HG02884 (cell line): ENCODE measurements at regions not wholly inside any gene's neighbourhood (a gene's known extent, or its start where the extent isn't known, plus 50 kb on each side); places are given as distances from the start of the nearest gene placed in this dataset.
"Not testable (repeated sequence)": the region's sequence is repeated elsewhere in the genome, so short reads cannot be mapped to it uniquely, and the experiment has no call there.

Source experiments
- ATAC-seq: cut with Tn5 transposase; IDR thresholded peaks from one replicate; pipeline ENCODE4 v1.9.1; 2021; ENCODE audit warnings: mild to moderate bottlenecking, moderate library complexity; ENCODE audit not compliant: unreplicated experiment

GRCh38 chr4:96390404-96390803 is 550.5 kb downstream of the PDHA2 start:
- ATAC-seq = no peak

DNA sequence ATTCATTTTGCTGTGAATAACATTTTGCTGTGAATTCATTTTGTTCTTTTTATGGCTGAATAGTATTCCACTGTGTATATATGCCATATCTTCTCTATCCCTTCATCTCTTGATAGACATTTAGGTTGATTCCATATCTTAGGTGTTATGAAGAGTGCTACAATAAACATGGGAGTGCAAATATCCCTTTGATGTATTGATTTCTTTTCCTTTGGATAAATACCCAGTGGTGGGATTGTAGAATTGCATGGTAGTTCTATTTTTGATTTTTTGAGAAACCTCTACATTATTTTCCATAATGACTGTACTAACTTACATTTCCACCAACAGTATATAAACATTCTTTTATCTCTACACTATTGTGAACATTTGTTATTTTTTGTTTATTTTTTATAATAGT is 555.9 kb downstream of the PDHA2 start:
- ATAC-seq = no peak

DNA sequence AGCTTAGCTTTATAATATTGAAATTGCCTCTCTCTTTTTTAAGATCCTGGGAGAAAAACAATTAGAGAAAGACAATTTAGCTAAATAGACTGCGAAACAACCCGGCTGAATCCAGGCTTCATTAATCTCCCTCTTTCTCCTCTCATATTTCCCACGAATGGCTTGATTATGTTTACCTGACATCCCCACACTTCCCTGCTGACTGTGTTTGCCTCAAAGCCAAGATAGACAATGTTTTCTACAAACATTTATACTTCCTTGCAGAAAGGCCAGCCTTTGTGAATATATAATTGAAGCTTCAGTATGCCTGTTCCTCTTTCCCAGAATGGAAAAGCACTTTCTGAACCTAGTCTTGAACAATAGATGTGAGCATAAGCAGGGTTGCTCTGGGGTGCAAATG is 566.8 kb downstream of the PDHA2 start:
- ATAC-seq = no peak

DNA sequence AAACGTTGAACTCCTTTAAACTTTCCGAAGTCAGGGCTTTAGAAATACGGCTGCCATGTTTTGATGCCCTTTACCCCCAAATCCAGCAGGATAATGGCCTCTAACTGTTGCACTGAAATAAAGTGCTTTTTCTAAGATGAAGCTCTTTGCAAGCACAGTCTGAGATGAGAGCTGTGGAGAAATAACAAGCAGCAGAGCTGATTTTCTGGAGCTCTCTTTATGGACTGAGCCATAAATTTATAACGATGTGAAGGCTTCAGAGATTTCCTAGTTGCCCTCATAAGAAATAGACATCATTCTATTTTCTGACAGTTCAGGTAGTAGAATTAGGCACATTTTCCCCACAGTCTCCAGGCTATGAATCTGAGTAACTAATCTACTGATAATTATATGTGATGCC is 567.3 kb downstream of the PDHA2 start:
- ATAC-seq = no peak

- no peak for ATAC-seq
These were observed 568.0 kb downstream of the PDHA2 start for GRCh38 chr4:96407738-96408463.

DNA sequence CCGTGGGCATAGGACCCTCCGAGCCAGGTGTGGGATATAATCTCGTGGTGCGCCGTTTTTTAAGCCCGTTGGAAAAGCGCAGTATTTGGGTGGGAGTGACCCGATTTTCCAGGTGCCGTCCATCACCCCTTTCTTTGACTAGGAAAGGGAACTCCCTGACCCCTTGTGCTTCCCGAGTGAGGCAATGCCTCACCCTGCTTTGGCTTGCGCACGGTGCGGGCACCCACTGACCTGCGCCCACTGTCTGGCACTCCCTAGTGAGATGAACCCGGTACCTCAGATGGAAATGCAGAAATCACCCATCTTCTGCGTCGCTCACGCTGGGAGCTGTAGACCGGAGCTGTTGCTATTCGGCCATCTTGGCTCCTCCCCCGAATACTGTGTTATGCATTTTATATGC is 575.0 kb downstream of the PDHA2 start:
- not testable (repeated sequence) for ATAC-seq

DNA sequence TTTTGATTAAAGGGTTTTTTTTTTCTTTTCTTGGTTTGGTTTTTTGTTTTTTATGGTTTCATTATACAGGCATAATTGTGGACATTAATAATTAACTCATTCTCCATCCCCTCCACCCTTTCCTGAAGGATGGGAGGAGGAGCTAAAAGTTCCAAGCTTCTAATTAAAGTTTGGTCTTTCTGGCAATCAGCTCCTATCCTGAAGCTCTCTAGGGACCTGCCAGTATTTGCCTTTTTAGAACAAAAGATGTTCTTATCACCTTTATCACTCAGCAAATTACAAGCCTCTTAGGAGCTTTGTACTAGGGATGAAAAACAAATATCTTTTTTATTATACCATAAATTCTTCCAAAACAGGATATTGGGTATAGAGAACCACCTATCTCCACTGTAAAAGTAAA is 589.8 kb downstream of the PDHA2 start:
- no peak for ATAC-seq

DNA sequence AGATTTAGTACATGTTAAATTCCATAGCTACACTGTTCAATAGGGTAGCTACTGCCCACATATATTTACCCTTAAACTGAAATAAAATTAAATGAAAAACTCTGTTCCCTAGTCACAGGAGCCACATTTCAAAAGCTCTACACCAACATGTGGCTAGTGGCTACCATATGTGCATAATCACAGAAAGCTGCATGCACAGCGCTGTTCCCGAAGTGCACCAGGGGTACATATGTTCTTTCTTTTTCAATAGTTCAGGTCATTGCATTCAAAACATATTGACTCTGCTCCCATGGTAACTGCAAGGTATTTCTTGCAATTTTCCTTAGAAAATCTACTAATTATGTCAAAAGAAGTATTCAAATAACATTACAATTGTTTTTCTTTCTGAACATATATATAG is 591.2 kb downstream of the PDHA2 start:
- ATAC-seq = no peak

- ATAC-seq = no peak
These were observed 608.5 kb downstream of the PDHA2 start for GRCh38 chr4:96448315-96448872.

- no peak for ATAC-seq
These were observed 615.3 kb downstream of the PDHA2 start for GRCh38 chr4:96455045-96455720.

DNA sequence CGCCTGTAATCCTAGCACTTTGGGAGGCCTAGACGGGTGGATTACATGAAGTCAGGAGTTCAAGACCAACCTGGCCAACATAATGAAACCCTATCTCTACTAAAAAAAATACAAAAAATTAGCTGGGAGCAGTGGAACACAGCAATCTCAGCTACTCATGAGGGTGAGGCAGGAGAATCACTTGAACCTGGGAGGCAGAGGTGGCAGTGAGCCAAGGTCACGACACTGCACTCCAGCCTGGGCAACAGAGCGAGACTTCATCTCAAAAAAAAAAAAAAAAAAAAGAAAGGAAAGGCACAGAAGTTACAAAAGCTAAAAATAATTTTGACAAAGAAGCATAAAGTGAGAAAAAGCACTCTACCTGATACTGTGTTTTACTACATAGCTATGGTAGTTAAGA is 618.1 kb downstream of the PDHA2 start:
- ATAC-seq = not testable (repeated sequence)

DNA sequence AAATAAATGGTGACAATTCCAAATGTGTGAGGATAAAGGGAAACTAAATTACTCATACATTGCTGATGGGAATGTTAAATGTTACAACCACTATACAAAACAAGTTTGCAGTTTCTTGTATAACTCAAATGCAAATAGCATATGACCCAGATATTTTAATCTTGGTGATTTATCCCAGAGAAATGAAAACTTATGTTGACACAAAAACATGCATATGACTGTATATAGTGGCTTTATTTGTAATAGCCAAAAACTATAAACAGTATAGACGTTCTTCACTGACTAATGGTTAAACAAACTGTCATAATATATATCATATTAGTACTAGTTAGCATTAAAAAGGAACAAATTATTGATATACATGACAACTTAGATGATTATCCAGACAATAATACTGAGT is 619.2 kb downstream of the PDHA2 start:
- no peak for ATAC-seq

- ATAC-seq = no peak
These were observed 625.9 kb downstream of the PDHA2 start for GRCh38 chr4:96465834-96466233.

DNA sequence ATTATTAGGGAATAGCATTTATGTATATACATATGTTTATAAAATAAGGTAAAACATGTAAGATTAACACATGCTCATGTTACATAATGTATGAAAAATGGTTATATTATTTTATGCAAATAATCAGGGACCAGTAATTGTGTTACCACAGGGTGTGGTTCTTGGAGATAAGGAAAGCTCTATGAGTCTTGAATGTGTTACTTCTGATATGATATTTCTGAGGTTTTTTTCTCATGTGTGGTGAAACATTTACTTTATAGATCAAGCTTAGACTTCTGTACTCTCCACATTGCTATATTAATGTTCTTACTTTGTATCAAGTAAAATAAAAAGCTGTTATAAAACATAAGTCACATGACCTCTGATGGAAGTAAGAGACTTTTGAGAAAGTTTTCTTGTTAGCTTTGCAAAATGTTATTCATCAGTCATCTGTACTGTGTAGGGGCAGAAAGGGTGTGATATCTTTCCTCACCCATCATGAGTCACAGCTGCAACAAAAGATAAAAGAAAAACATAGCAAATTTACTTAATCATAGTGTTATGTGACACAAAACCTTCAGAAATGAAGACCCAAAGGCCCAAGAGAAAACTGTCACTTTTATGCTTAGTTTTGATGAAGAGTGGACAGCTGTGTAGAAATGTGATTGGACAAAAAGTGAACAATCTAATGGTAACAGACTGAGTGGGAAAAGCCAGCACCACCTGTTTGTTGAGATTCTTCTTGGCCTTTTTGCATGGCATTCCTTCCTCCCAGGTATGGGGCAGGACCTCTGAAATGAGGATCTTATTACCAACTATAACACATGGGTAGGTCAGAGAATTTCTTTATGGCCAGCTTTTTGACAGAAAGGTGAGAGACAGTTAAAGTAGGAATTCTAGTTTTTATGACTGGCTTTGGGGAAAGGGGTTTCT is 632.3 kb downstream of the PDHA2 start:
- ATAC-seq = no peak

- no peak for ATAC-seq
These were observed 633.4 kb downstream of the PDHA2 start for GRCh38 chr4:96473246-96473645.

- no peak for ATAC-seq
These were observed 643.6 kb downstream of the PDHA2 start for GRCh38 chr4:96483308-96484030.

DNA sequence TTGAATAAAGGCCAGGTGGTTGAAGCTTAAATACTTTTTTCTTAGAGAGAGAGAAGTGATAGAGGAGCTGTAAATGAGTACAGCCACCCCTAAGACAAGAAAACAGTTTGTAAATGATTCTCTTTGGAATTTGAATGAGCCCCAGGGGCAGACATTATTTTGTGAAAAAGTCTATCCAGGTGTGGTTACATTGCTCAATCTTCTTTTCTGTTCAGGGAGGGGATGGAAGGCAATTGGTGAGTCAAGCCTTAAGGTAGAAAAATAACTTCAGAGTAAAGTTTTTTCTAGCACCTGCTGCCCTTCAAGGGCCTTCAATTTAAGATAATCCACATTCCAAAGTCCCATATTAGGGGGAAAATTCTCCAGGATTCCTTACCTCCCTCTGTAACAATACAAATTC is 646.7 kb downstream of the PDHA2 start:
- no peak for ATAC-seq

- no peak for ATAC-seq
These were observed 657.7 kb downstream of the PDHA2 start for GRCh38 chr4:96497621-96498020.

DNA sequence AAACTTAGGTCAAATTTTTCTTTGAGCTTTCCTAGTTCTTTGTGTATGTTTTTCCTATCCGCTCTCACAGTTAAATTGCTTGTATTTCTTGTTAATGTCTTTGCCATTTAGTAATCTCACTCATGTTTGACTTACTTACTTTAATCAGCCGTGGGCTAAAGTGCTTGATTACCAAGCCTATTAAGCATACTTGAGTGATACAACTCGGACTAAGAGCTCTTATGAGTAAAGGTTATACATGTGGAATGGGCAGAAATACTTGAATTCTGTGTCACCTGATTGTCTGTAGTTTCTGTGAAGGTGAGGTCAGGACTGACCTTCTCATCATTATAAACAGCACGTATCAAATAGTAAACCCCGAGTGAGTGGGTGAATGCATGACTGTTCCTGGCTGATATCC is 664.5 kb downstream of the PDHA2 start:
- ATAC-seq = no peak

GRCh38 chr4:96509039-96509741 is 669.3 kb downstream of the PDHA2 start:
- no peak for ATAC-seq
